Stomach (tissue), 8 donors: ENCODE measurements at regions not wholly inside any gene's neighbourhood (a gene's known extent, or its start where the extent isn't known, plus 50 kb on each side); places are given as distances from the start of the nearest gene placed in this dataset.

Experiments used
- DNase-seq, 2 donors: peaks; one replicate each; pipeline versions ENCODE4 v3.0.0 to v3.0.0-alpha.2; 2013 to 2019
- H3K27ac ChIP-seq, 5 donors: fragments of 200-600 bp in 4 of 5; sonication (generic) in 4 of 5; one replicate each; pipeline ENCODE4 v1.5.1; 2013 to 2019; ENCODE audit warnings: mild to moderate bottlenecking in 1 of 5, moderate library complexity in 1 of 5
- H3K27me3 ChIP-seq, 3 donors: fragments of 200-600 bp; sonication (generic); one replicate each; pipeline ENCODE4 v1.5.1; 2017 to 2019; ENCODE audit warnings: mixed run types in 1 of 3
- H3K36me3 ChIP-seq, 4 donors: fragments of 200-600 bp; sonication (generic); 1 replicate in 3 of 4; 2 replicates in 1 of 4; pipeline ENCODE4 v1.5.1; 2016 to 2019
- H3K4me1 ChIP-seq, 4 donors: fragments of 200-600 bp; sonication (generic); one replicate each; pipeline ENCODE4 v1.5.1; 2016 to 2019
- H3K4me3 ChIP-seq, 4 donors: fragments of 200-600 bp; sonication (generic) in 3 of 4; one replicate each; pipeline ENCODE4 v1.5.1; 2016 to 2019; ENCODE audit warnings: mild to moderate bottlenecking in 1 of 4
- H3K9me3 ChIP-seq, 4 donors: fragments of 200-600 bp; sonication (generic); one replicate each; pipeline ENCODE4 v1.5.1; 2016 to 2019
- CTCF ChIP-seq, 7 experiments: fragments of 450-650 bp in 4 of 7; fragments of 200-600 bp in 3 of 7; sonication (generic) in 3 of 7; IDR thresholded peaks; one replicate each; pipeline ENCODE4 v1.5.1; 2016 to 2019; ENCODE audit warnings: antibody characterized with exemption in 7 of 7, control low read depth in 2 of 7, mild to moderate bottlenecking in 1 of 7
- EP300 ChIP-seq: sonication (generic); formaldehyde crosslinking; IDR thresholded peaks from one replicate; pipeline ENCODE4 v1.6.1; 2017; ENCODE audit warnings: antibody characterized with exemption
- POLR2A ChIP-seq, 4 donors: fragments of 450-650 bp; IDR thresholded peaks; one replicate each; pipeline ENCODE4 v1.6.1; 2016; ENCODE audit warnings: antibody characterized with exemption in 4 of 4, control low read depth in 2 of 4, mild to moderate bottlenecking in 1 of 4, moderate library complexity in 1 of 4
- POLR2AphosphoS5 ChIP-seq, 3 donors: sonication (generic); formaldehyde crosslinking; IDR thresholded peaks; one replicate each; pipeline ENCODE4 v1.6.1; 2016; ENCODE audit warnings: antibody characterized with exemption in 3 of 3
- WGBS, 5 donors: extraction: QIAGEN DNeasy Blood & Tissue Kit in 3 of 5; methylation state at CpG; one replicate each; pipeline versions ENCODE4 v1.1.5 to v1.1.7; 2013 to 2018; 5-methylcytosine and 5-hydroxymethylcytosine counted together
- intact Hi-C: fragments of 100-400 bp; cut with DNase I; formaldehyde crosslinking; loops from one replicate; pipeline ENCODE4 v1.15.1; 2023; ENCODE audit warnings: low total_unique reads
- donor health status: healthy with polysubstance abuse.
- donor health status: Bipolar disorder and iron deficiency.
- donor health status: healthy.

- TF ChIP-seq CTCF (IDR thresholded peaks at IDR 0.05) (no peak), POLR2A (IDR thresholded peaks at IDR 0.05) (no peak), EP300 (no peak), POLR2AphosphoS5 (IDR thresholded peaks at IDR 0.05) (no peak)
- H3K27ac ChIP-seq, result no peak overlapping the region
- WGBS, 5 donors, result 92 to 100% (median 93%) methylated on average over 2 of the region's 2 CpGs
- no peaks in the 10 kb centered on the region for H3K36me3 ChIP-seq
- no peaks in the 10 kb centered on the region for H3K27me3 ChIP-seq
- no peak for DNase-seq
- H3K4me1 ChIP-seq, result no peaks in the 10 kb centered on the region
- H3K9me3 ChIP-seq, result no peaks in the 10 kb centered on the region
- intact Hi-C loops, result no loop called here
- no peak overlapping the region for H3K4me3 ChIP-seq
Measured at GRCh38 chr3:168219530-168219929, 123.8 kb upstream of the GOLIM4 start.

DNA sequence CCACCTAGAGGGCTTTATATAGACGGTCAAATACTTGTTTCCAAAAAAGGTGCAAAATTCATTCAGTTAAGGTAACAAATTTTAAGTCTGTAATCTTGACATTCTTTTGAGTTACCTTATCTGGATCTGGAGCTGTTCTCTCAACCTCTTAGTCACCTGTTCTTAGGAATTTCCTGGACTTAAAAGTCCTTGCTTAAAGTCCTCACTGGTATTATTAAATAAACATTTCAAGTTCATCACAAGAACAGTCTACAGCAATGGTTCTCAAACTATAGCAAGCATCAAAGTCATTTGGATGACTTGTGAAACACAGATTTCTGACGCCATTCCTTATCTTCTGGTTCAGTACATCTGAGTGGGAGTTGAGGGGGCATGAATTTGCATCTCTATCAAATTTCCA is 122.9 kb upstream of the GOLIM4 start:
- WGBS, 5 donors, result 42 to 65% (median 53%) methylated on average over 2 of the region's 2 CpGs
- Histone ChIP-seq H3K9me3 (no peaks in the 10 kb centered on the region), H3K4me1 (no peaks in the 10 kb centered on the region), H3K27ac (no peak overlapping the region), H3K27me3 (no peaks in the 10 kb centered on the region), H3K4me3 (no peak overlapping the region), H3K36me3 (no peaks in the 10 kb centered on the region)
- intact Hi-C loops, result no loop called here
- no peak for DNase-seq
- TF ChIP-seq CTCF (IDR thresholded peaks at IDR 0.05), result no peak
- TF ChIP-seq EP300, result no peak
- no peak for TF ChIP-seq POLR2AphosphoS5 (IDR thresholded peaks at IDR 0.05)
- TF ChIP-seq POLR2A (IDR thresholded peaks at IDR 0.05), result no peak

DNA sequence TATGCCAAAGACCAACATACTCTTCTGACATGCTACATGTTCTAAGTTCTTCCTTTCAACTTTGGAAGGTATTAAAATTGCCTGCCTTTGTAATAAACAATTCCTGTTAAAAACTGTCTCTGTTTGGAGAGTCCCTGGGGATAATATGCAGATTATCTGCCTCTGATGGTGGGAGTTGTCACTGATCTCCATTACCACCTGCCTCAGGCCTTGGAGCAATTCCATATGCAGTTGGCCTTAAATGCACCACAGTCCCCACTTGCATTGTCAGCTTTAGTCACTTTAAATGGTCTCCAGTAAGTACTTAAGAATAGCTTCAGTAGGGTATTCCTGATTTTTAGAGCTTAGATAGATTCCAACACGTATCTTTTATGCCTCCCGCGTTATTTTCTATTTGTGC is 121.1 kb upstream of the GOLIM4 start:
- H3K36me3 ChIP-seq, result no peaks in the 10 kb centered on the region
- no peak overlapping the region for H3K27ac ChIP-seq
- 93 to 97% (median 95%) methylated on average over 3 of the region's 3 CpGs for WGBS, 5 donors
- no peaks in the 10 kb centered on the region for H3K9me3 ChIP-seq
- H3K4me3 ChIP-seq, result no peak overlapping the region
- H3K27me3 ChIP-seq, result no peaks in the 10 kb centered on the region
- intact Hi-C loops, result no loop called here
- H3K4me1 ChIP-seq, result no peaks in the 10 kb centered on the region
- TF ChIP-seq EP300, result no peak
- no peak for TF ChIP-seq POLR2A (IDR thresholded peaks at IDR 0.05)
- TF ChIP-seq POLR2AphosphoS5 (IDR thresholded peaks at IDR 0.05), result no peak
- no peak for TF ChIP-seq CTCF (IDR thresholded peaks at IDR 0.05)
- no peak for DNase-seq

DNA sequence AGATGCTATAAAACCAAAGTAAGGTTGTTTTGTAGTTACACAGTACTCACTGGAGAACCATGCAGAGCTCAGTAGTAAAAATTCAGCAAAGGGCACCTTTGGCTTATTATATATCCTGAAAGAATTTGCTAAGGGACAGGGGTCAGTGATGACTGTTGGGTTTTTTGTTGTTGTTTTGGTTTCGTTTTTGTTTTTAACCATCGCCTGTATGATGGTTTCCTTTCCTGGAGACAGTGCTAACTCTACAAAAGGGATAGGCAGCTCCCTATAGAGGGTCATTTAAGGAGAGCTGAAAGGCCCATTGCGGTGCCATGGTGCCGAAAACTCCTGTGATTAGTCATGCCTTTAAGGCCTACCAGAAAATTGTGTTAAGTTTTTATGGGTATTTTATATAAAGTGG is 118.2 kb upstream of the GOLIM4 start:
- DNase-seq, result no peak
- H3K27me3 ChIP-seq, result no peaks in the 10 kb centered on the region
- intact Hi-C loops, result loop anchor here (5.0 kb wide), 1 partner anchor 633 kb away; no protein-coding TSS in a partner anchor
- no peak overlapping the region for H3K4me3 ChIP-seq
- no peak overlapping the region for H3K27ac ChIP-seq
- TF ChIP-seq CTCF (IDR thresholded peaks at IDR 0.05), result no peak
- TF ChIP-seq EP300, result no peak
- TF ChIP-seq POLR2A (IDR thresholded peaks at IDR 0.05), result no peak
- TF ChIP-seq POLR2AphosphoS5 (IDR thresholded peaks at IDR 0.05), result no peak
- H3K9me3 ChIP-seq, result no peaks in the 10 kb centered on the region
- WGBS, 5 donors, result 68 to 79% (median 72%) methylated on average over 4 of the region's 4 CpGs
- peaks cover 0 to 6% (median 2%) of the 10 kb centered on the region in 4 donors for H3K4me1 ChIP-seq
- no peaks in the 10 kb centered on the region for H3K36me3 ChIP-seq
